MM.1S (cell line): ENCODE measurements at regions not wholly inside any gene's neighbourhood (a gene's known extent, or its start where the extent isn't known, plus 50 kb on each side); places are given as distances from the start of the nearest gene placed in this dataset.

Experiments used
- CTCF ChIP-seq: fragments of 300-600 bp; sonication (generic); IDR thresholded peaks from 2 replicates; pipeline ENCODE4 v1.5.1; 2016; ENCODE audit warnings: antibody characterized with exemption, low read length, mixed read lengths
- EZH2 ChIP-seq: fragments of 300-600 bp; sonication (generic); optimal IDR thresholded peaks from 2 replicates; pipeline ENCODE3; 2017; ENCODE audit warnings: low read depth, mild to moderate bottlenecking, antibody characterized with exemption, low read length, mixed read lengths
- EZH2phosphoT487 ChIP-seq: fragments of 300-600 bp; sonication (generic); IDR thresholded peaks from 2 replicates; pipeline ENCODE4 v1.6.1; 2018; ENCODE audit warnings: antibody characterized with exemption, low read length

- TF ChIP-seq CTCF (no peak), EZH2 (no peak), EZH2phosphoT487 (no peak)
Observed at GRCh38 chr9:84478996-84479395, 138.4 kb upstream of the SLC28A3 start.
